Cardiac septum (tissue), 1 donor: ENCODE measurements at regions not wholly inside any gene's neighbourhood (a gene's known extent, or its start where the extent isn't known, plus 50 kb on each side); places are given as distances from the start of the nearest gene placed in this dataset.
"Not testable (repeated sequence)": the region's sequence is repeated elsewhere in the genome, so short reads cannot be mapped to it uniquely, and the experiment has no call there.

Source experiments
- DNase-seq: peaks from one replicate; pipeline ENCODE4 v3.0.0-alpha.2; 2020; ENCODE audit warnings: low spot score
- intact Hi-C: fragments of 100-400 bp; cut with DNase I; formaldehyde crosslinking; loops from one replicate; pipeline ENCODE4 v1.14.0; 2022
- donor health status: DM: no; HTN: no; CAD: no.

DNA sequence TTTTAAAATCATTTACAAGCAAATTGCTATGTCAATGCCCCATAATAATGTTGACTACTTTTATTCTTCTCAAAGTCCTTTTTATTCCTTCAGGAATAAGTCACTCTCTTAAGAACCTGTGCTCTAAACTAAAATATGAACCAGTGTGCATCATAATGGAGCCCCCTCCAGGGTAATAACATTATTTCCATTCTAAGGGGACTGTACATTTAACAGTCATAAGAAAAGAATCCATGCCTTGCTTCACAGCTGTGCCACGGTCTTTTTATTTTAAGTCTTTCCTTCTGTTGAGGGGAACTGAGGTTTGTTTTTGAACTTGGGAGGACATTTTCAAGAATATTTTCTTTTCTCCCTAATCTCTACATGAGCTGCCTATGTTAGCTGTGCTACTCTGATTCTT is 297.6 kb downstream of the MAN2A1 start:
- intact Hi-C loops: no loop called here
- DNase-seq: no peak

DNA sequence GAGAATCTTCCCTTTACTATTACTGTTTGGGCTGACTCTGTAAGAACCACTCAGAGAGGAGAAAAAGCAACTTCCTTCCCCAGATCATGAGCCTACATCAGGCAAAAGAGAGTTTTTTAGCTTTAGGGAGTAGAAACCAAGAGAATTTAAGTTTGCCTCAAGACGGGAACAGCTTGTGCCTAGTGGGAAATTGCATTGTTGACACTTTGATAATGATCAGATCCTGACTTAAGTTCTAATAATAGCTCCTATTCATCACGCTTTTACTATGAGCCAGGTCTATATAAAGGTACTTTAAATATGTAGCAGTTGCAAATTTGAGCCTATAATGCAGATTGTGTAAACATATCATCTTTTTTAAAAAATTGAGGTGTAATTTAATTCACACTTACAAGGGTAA is 298.2 kb downstream of the MAN2A1 start:
- intact Hi-C loops: no loop called here
- no peak for DNase-seq

DNA sequence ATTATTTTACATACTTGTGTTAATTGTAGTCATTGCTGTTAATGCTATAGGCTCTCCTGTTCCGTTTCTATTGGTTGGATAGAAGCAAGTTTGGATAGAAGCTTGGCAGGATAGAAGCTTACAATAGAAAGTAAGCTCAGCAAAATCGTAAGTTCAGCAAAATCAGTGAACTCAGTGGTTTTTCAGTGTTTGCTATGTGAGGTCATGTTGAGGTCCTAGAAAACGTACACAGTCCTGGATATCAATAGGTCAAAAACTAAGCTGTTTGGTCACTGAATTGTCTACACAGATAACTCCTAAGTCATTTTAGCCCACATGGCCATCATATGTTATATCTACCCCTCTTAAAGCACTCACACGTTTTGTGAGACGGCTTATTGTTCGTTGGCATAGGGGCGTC is 299.4 kb downstream of the MAN2A1 start:
- no peak for DNase-seq
- intact Hi-C loops: no loop called here

DNA sequence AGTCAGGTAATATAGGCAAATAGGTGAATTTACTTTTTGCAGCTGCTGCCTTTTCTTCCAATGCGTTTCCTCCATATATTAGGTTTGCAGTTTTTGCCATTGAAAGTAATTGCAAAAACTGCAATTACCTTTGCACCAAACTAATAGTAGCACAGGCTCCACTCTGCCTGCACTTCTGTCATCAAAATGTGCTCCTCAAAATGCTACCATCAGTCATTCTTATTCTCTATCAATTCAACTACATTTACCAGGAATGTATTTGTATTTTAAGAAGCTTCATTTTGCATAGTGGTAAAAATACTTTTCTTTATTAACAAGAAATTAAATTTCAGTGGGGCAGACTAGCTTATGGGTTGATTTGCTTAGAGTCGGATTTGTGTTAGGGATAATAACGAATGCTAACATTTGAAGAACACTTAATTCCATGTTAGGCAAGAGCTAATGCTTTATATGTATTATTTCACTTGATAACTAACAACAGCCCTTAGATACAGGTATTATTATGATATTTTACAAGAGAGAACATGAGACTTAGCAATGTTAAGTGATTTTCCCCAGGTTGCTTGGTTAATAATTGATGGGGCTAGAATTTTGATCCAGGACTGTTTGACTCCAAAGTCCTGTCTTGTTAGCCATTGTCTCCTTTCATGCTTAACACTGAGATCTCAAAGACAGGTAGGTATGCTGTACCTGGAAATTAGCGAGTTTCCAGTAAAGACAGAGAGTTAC is 300.4 kb downstream of the MAN2A1 start:
- intact Hi-C loops: no loop called here
- DNase-seq: no peak

DNA sequence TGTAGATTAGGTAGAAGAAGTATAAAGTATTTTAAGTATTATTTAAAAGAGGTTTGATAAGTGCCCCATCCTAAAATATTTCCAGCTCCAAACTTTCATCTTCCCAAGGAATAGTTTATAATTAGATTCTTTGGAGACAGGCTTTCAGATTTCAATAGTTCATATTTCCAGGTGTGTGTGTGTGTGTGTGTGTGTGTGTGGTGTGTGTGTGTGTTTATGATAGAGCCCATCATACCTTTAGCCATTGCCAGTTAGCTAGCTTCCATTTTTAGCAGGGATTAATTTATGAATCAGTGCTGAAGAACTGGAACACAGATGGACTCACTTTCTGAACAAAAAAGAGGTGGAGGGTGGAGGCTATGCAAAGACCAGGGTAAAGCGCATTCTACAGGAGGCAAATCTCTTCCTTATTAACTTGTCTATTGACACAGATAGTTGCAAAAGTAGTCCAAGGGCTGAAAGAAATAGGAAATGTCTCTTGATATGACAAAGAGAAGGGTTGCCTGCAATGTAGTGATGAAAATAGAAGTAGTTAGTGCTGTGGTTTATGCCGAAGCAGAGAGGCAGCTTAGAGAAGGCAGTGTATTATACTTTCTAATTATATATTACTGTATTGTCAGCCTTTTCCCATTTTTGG is 301.1 kb downstream of the MAN2A1 start:
- no peak for DNase-seq
- intact Hi-C loops: no loop called here

DNA sequence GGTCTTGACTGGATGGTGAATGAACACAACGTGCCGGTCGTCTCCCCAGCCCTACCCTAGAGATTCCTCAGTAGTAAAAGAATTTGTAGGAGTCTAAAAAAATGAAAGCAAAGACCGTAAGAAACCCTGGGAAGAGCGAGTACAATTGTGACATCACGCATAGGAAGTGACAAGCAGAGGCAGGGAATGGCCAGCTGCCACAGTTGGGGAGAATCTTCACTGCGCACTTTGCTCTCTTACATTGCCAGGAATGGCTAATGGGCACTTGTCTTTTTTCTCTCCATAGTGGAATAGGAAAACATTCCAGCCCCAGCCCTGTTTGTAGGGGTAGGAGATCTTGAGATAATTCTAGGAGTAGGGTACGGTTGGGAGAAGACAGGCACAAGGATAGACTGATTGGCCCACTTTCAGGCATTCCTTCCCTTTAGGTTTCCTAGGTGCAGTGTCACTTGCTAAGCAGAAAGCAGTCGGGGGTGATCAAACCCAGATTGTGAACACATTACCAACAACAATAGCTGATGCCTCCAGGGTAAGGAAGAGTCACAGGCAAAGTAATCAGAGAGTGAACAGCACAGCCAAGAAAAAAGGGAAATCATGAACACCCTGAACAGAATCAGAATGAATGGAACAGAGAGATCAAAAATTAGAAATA is 302.7 kb downstream of the MAN2A1 start:
- DNase-seq: no peak
- intact Hi-C loops: no loop called here

DNA sequence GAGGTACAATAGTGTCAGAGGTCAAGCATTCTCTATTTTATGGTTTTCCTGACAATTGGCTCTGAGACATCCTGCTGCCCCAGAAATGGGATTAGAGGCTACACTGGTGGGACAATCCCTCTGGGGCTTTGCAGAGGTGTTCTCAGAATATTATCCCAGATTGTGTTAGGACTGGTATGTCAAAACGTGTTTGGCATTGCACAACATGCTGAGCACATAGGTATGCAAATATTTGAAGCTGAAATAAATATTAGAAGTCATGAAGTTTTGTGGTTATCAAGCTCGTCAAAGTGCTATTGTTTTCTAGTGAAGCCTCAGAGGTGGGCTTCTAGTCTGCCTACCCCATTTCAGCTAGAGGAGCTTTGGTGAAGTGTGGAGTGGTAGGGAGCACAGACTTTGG is 304.4 kb downstream of the MAN2A1 start:
- no peak for DNase-seq
- intact Hi-C loops: no loop called here

DNA sequence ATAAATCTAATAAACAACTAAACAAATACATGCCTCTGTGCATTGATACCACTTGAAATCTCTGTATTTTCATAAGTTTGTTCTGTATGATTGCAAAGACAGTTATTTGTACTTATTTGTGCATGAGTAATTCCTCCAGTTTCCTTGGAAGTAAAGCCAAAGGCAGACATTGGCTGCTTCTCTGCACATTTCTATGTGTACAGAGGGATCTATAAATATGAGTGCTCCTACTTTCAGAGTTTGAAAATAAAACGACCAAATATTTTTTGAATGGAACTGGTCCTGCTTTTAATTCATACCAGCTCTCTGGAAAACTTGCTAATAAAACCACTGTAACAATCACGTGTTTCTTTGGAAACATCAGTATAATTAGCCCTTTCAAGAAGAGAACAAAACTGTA is 306.5 kb downstream of the MAN2A1 start:
- intact Hi-C loops: no loop called here
- DNase-seq: no peak

DNA sequence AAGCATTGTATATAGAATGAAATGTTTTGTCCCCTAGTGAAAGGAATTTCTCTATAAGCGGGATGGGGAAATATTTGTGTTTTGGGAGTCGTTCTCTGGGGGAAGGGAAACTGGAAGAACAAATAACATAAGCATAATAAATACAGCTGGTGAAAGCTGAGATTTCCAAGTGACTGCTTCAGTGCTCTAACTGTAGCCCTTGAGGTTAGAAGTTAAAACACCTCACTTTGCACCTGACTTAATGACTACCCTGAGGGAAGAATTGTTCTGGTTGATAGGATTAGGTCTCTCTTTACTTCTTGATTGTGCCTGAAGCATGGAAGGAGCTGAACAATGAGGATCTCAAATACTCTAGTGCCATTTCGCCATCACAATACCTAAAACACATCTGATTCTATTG is 307.4 kb downstream of the MAN2A1 start:
- DNase-seq: no peak
- intact Hi-C loops: no loop called here

DNA sequence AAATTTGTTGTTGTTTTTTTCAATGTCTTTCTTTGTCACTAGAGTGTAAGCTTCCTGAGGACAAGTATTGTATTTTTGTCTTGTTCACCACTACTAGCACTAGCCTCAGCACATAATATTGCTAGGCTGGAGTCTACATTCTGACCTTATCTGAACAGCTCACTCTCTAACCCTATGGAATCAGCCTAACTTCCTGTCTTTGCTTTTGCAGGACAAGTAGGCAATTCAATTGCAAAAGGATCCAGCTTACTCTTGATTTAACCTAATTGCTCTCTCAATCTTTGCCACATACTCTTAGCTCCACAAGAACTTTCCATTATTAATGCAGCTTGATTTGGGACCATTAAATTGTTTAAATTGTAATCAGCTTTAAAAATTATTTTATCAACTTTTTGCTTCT is 308.5 kb downstream of the MAN2A1 start:
- DNase-seq: no peak
- intact Hi-C loops: no loop called here

DNA sequence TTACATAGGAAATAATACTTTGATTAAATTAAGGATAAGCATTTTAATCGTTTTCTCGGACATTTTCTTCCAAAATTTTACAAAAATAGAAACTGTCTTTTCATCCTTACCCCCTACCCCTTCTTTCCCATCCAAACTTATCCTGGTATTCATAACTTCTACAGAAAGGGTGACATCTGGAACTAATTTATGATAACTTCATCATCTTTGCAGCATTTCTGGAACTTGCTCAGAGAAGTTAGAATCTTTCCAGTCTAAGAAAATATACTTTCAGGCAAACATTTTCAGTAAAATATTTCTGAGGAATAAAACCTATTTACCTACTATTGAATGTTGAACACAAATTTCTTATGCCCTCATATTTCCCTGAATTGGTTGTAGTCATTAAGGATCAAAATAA is 309.0 kb downstream of the MAN2A1 start:
- intact Hi-C loops: no loop called here
- DNase-seq: no peak

DNA sequence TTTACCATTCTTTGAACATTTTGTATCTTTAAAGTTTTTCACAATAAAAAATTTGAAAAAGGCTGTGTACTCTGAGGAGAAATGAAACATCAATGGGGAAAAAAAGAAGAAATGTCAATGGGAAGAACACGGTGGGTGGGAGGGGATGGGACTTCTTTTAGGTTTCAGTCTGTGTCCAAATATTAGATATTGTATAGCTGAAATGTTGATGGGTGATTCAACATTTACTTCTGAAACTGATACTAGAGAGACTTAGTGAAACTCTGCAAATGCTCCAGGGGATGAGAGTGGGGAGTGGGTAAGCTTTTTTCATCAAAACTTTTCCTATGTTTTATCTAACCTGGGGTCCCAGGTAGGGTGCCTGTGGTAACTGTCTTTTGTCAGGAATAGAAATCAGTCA is 311.9 kb downstream of the MAN2A1 start:
- no peak for DNase-seq
- intact Hi-C loops: no loop called here

DNA sequence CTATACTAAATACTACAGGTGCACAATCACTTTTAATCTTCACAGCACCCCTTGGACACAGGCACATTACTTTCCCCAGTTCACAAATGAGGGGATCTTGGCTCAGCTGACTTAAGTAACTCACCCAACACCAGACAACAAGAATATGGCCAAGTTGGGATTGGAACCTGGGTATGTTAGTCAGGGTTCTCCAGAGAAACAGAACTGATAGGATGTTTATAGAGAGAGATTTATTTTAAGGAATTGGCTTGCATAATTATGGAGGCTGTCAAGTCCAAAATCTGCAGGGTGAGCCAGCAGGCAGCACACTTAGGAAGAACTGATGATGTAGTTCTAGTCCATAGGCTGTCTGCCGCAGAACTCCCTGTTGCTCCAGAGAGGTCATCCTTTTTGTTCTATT is 312.9 kb downstream of the MAN2A1 start:
- no peak for DNase-seq
- intact Hi-C loops: no loop called here

DNA sequence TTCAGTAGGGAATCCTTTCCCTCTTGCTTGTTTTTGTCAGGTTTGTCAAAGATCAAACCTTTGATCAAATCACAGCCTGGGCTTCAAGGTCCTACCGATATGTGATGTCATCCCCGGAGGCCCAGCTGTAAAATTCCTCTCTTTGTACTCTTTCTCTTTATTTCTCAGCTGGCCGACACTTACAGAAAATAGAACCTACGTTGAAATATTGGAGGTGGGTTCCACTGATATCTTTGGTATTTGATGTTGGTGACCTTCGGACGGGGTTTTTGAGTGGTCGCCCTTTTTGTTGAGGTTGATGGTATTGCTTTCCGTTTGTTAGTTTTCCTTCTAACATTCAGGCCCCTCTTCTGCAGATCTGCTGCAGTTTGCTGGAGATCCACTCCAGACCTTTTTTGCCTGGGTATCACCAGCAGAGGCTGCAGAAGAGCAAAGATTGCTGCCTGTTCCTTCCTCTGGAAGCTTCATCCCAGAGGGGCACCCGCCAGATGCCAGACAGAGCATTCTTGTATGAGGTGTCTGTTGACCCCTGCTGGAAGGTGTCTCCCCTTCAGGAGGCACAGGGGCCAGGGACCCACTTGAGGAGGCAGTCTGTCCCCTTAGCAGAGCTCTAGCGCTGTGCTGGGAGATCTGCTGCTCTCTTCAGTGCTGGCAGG is 316.3 kb downstream of the MAN2A1 start:
- DNase-seq, intact Hi-C loops: not testable (repeated sequence)

DNA sequence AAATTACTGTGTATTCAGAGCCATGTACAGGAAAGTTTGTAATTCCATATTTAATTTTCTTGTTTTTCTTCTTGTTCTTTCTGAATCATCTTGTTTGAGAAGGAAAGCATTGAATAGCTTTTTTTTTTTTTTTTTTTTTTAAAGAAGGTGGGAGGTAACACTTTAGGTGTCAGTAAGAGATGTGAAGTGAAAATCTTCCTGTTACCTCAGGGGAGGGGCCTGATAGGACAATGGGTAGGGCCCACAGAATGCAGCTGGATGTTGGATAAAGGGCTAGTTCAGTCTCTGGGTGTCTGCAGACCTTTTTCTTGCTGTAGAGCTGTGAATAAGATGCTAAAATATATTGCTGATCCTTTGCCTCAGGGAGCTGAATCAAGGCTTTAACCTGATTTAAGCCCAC is 317.4 kb downstream of the MAN2A1 start:
- intact Hi-C loops: no loop called here
- no peak for DNase-seq

DNA sequence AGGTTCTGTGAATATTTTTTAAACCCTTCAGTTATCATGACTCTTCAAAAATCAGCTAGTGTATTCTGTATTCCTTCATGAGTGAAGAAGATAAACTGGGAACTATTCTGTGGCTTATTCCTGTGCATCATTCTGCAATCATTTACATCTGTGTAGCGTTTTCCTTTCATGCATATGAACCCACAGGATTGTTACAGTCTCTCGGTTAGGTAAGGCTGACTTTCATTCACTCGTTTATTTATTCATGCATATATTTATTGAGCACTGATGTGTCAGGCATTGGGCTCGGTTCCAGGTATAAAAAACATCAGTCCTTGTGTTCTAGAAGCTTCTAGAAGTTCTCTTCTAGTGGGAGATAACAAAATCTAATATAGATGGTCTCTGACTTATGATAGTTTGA is 318.4 kb downstream of the MAN2A1 start:
- intact Hi-C loops: no loop called here
- DNase-seq: no peak

DNA sequence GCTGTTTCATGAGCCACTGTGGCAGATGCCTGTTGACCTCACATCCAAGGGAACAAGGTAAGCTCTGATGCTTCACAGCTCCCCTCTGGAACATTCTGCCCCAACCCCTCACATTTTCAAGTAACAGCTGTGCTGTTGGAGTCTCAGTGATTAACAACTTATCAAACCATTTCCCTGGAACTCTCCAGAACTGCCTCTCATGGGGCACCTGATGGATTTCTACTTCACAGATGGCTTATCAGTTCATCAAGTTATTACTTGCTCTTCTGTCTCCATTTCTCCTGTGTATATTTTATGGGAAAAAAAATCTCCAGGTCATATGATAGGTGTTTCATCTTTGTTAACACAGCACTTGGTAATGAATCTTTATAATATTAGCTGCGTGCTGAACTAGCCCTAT is 322.4 kb downstream of the MAN2A1 start:
- no peak for DNase-seq
- intact Hi-C loops: no loop called here

DNA sequence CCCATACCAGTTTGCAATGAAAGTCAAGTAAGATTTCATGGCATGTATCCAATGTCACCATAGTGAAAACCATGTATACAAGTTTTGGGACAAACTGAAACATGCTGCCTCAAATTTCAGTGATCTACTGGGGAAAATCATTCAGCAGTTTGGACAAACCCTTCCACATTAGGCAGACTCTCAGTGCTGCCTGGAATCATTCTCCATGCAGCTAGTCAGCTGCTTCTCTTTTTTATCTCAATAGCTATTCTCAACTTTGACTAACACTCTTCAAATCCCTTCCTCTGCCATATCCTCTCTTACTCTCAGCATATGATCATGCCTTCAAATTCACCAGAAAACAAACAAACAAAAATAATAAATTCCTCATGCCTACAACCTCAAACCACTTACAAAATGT is 323.3 kb downstream of the MAN2A1 start:
- intact Hi-C loops: no loop called here
- no peak for DNase-seq

DNA sequence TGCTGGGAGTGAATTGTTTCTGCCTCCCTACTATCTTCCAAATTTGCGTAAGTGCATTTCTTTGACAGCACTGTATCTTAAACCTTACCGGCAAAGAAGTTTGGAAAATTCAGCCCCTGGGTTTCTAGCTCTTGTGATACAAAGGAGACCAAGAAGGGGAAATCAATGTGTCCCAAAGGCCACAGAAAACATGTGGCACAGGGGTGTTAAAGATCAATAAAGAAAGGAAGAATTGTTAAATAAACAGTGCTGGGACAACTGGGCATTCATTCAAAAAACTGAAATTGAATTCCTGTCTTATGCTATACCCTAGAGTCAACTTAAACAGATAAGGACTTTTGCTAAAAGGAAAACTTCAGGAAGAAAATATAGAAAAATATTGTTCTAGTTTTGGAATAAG is 328.1 kb downstream of the MAN2A1 start:
- intact Hi-C loops: no loop called here
- no peak for DNase-seq

DNA sequence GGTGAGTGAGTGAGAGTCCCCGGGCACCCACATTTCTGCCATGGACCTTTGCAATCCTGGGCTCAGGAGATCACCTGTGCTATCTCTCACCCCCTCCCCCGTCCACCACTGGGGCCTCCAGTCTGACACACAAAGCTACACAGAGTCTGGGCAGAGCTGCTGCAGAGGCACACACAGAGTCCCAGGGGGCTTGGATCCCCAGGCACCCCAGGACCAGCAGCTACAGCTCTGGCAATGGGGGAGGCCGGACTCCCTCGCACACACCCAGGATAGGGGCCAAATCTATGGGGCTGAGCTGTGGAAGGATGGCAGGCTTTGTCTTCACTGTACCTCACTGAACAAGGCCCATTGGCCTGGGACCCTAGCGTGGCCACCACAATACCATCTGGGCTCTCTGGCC is 328.8 kb downstream of the MAN2A1 start:
- DNase-seq: no peak
- intact Hi-C loops: no loop called here

DNA sequence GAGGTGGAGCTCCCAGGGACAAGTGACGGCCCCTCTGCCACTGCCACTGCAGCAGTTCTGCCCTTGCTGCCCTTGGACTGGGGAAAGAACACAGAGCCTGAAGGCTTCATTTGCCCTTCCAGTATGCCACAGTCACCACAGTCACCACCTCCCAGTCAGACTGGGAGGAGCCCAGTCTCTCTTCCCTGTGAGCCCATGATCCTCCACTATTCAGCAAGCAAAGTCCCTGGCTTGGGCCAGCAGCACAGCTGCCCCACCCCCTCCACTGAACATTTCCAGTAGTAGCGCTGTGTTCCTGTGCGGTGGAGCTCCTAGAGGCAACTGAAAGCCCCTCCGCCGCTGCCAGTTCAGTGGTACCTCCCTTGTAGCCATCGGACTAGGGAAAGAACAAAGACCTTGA is 329.4 kb downstream of the MAN2A1 start:
- DNase-seq: no peak
- intact Hi-C loops: no loop called here
